Fibroblast of lung (primary cell): ENCODE measurements at regions not wholly inside any gene's neighbourhood (a gene's known extent, or its start where the extent isn't known, plus 50 kb on each side); places are given as distances from the start of the nearest gene placed in this dataset.

Experiments used
- DNase-seq, 2 donors: peaks; one replicate each; pipeline versions ENCODE4 v3.0.0 to v3.0.0-alpha.2; 2010; ENCODE audit warnings: low read depth in 2 of 2
- H2AFZ ChIP-seq: 2 replicates; pipeline ENCODE4 v1.5.1; 2012; ENCODE audit warnings: low read length, control low read depth, inconsistent platforms
- H3K27ac ChIP-seq: 2 replicates; pipeline ENCODE4 v1.5.1; 2011; ENCODE audit warnings: low read length, control low read depth; ENCODE audit not compliant: insufficient read depth
- H3K27me3 ChIP-seq: 2 replicates; pipeline ENCODE4 v1.5.1; 2011; ENCODE audit warnings: mild to moderate bottlenecking, low read length; ENCODE audit not compliant: control insufficient read depth, insufficient read depth
- H3K36me3 ChIP-seq: 2 replicates; pipeline ENCODE4 v1.5.1; 2011; ENCODE audit warnings: low read length; ENCODE audit not compliant: control insufficient read depth, insufficient read depth
- H3K4me1 ChIP-seq: 2 replicates; pipeline ENCODE4 v1.5.1; 2011; ENCODE audit warnings: low read length; ENCODE audit not compliant: control insufficient read depth, insufficient read depth; ENCODE audit errors: extremely low read depth
- H3K4me2 ChIP-seq: 2 replicates; pipeline ENCODE4 v1.5.1; 2011; ENCODE audit warnings: low read length, control low read depth; ENCODE audit not compliant: insufficient read depth; ENCODE audit errors: extremely low read depth
- H3K4me3 ChIP-seq, 4 experiments: fragments of 200-600 bp in 1 of 4; sonication (generic) in 1 of 4; replicated peaks in 1 of 4; 2 replicates each; pipeline ENCODE4 v1.5.1; 2011 to 2016; ENCODE audit warnings: low read length in 4 of 4, low read depth in 3 of 4, mild to moderate bottlenecking in 3 of 4, control low read depth in 2 of 4, inconsistent platforms in 1 of 4, mixed read lengths in 1 of 4; ENCODE audit not compliant: insufficient read depth in 1 of 4; ENCODE audit errors: control extremely low read depth in 1 of 4
- H3K79me2 ChIP-seq: 2 replicates; pipeline ENCODE4 v1.5.1; 2012; ENCODE audit warnings: mild to moderate bottlenecking, low read length, inconsistent platforms; ENCODE audit not compliant: control insufficient read depth, insufficient read depth
- H3K9ac ChIP-seq: 2 replicates; pipeline ENCODE4 v1.5.1; 2011; ENCODE audit warnings: mild to moderate bottlenecking, low read length, control low read depth; ENCODE audit not compliant: insufficient read depth
- H3K9me3 ChIP-seq: 2 replicates; pipeline ENCODE4 v1.5.1; 2012; ENCODE audit warnings: low read depth, low read length; ENCODE audit not compliant: control insufficient read depth, insufficient read depth
- H4K20me1 ChIP-seq: 2 replicates; pipeline ENCODE4 v1.5.1; 2011; ENCODE audit warnings: low read length; ENCODE audit not compliant: control insufficient read depth, insufficient read depth; ENCODE audit errors: extremely low read depth
- EZH2 ChIP-seq: IDR thresholded peaks from 2 replicates; pipeline ENCODE4 v1.5.1; 2012; ENCODE audit warnings: low read length, control low read depth, mild to moderate bottlenecking; ENCODE audit errors: missing control alignments
- TF ChIP-seq, protein P1 (sequence below), 2 donors: IDR thresholded peaks in 1 of 2; conservative IDR thresholded peaks in 1 of 2; 1 replicate in 1 of 2; 2 replicates in 1 of 2; pipeline ENCODE4 v1.5.1; 2011 to 2012; ENCODE audit warnings: low read length in 2 of 2, control low read depth in 1 of 2, inconsistent platforms in 1 of 2, low read depth in 1 of 2, mild to moderate bottlenecking in 1 of 2

DNA sequence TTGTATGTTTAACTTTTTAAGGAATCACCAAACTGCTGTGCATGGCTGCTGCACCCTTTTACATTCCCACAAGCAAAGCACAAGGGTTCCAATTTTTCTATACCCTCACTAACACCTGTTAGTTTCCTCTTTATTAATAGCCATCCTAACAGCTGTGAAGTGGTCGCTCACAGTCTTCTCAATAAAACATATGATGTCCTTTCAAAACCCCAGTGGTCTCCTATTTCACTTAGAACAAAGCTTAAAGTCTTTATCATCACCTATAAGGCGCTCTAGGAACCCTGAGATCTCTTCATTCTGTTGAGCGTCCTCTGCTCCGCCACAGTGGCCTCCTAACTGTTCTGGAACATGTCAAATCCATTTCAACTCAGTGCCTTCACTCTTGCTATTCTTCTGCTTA lies 400.5 kb downstream of the KLF12 start:
- H4K20me1 ChIP-seq, result no peaks in the 10 kb centered on the region
- no peaks in the 10 kb centered on the region for H3K27me3 ChIP-seq
- no peaks in the 10 kb centered on the region for H3K9me3 ChIP-seq
- no peak overlapping the region for H3K9ac ChIP-seq
- no peak overlapping the region for H2AFZ ChIP-seq
- TF ChIP-seq, protein P1, sequence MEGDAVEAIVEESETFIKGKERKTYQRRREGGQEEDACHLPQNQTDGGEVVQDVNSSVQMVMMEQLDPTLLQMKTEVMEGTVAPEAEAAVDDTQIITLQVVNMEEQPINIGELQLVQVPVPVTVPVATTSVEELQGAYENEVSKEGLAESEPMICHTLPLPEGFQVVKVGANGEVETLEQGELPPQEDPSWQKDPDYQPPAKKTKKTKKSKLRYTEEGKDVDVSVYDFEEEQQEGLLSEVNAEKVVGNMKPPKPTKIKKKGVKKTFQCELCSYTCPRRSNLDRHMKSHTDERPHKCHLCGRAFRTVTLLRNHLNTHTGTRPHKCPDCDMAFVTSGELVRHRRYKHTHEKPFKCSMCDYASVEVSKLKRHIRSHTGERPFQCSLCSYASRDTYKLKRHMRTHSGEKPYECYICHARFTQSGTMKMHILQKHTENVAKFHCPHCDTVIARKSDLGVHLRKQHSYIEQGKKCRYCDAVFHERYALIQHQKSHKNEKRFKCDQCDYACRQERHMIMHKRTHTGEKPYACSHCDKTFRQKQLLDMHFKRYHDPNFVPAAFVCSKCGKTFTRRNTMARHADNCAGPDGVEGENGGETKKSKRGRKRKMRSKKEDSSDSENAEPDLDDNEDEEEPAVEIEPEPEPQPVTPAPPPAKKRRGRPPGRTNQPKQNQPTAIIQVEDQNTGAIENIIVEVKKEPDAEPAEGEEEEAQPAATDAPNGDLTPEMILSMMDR (conservative IDR thresholded peaks at IDR 0.05 in 1 of 2, IDR thresholded peaks at IDR 0.05 in 1 of 2; ENCODE audit: low read depth in 1 of 2, low read length in 2 of 2), result no peak
- no peak for TF ChIP-seq EZH2
- no peak overlapping the region for H3K4me3 ChIP-seq
- H3K36me3 ChIP-seq, result no peaks in the 10 kb centered on the region
- no peaks in the 10 kb centered on the region for H3K79me2 ChIP-seq
- no peak overlapping the region for H3K4me2 ChIP-seq
- H3K27ac ChIP-seq, result no peak overlapping the region
- no peaks in the 10 kb centered on the region for H3K4me1 ChIP-seq
- DNase-seq, result no peak

DNA sequence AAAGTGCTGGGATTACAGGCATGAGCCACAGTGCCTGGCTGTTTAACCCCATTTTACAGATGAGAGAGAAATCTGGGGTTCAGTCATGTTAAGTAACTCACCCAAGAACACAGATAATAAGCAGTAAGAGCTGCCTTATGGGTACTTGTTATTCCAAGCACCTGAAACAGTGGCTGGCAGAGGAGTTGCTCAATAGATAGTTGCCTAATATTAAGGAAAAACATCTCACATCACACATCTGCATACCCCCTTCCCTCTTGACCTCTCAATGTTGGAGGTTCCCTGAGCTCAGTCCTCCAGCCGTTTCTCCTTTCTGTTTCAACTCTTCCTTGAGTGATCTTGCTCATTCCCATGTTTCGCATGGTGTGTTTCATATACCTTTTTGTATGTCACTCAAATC lies 401.9 kb downstream of the KLF12 start:
- H2AFZ ChIP-seq, result no peak overlapping the region
- H4K20me1 ChIP-seq, result no peaks in the 10 kb centered on the region
- no peaks in the 10 kb centered on the region for H3K79me2 ChIP-seq
- TF ChIP-seq EZH2, result no peak
- TF ChIP-seq, protein P1 (conservative IDR thresholded peaks at IDR 0.05 in 1 of 2, IDR thresholded peaks at IDR 0.05 in 1 of 2; ENCODE audit: low read depth in 1 of 2, low read length in 2 of 2), result no peak
- H3K9me3 ChIP-seq, result no peaks in the 10 kb centered on the region
- H3K27ac ChIP-seq, result no peak overlapping the region
- H3K4me2 ChIP-seq, result no peak overlapping the region
- no peak overlapping the region for H3K9ac ChIP-seq
- DNase-seq, result no peak
- H3K36me3 ChIP-seq, result no peaks in the 10 kb centered on the region
- no peak overlapping the region for H3K4me3 ChIP-seq
- no peaks in the 10 kb centered on the region for H3K27me3 ChIP-seq
- no peaks in the 10 kb centered on the region for H3K4me1 ChIP-seq

DNA sequence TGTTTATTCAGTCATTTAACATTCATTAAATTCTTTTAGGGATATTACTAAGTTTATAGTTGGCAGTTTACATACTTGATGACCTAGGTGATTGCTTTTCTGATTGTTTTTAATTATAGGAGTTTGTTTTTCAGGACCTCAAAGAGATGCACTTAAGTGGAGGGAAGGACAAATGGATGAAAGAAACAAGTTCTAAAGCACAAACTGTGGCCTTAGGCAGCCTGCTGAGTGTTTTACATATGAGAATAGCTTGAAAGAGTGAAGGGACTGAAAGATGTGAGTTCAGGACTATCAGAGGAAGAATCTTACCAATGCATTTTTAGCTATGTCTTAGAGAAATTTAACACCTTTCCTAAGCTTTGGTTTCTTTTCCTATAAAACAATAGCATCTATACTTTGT lies 402.6 kb downstream of the KLF12 start:
- H3K4me1 ChIP-seq, result no peaks in the 10 kb centered on the region

More for the DNA sequence above, 402.6 kb downstream of the KLF12 start:
- Histone ChIP-seq H3K4me3 (no peak overlapping the region), H3K9ac (no peak overlapping the region), H4K20me1 (no peaks in the 10 kb centered on the region), H2AFZ (no peak overlapping the region), H3K9me3 (no peaks in the 10 kb centered on the region), H3K4me2 (no peak overlapping the region), H3K79me2 (no peaks in the 10 kb centered on the region), H3K36me3 (no peaks in the 10 kb centered on the region), H3K27ac (no peak overlapping the region), H3K27me3 (no peaks in the 10 kb centered on the region)
- TF ChIP-seq, protein P1 (conservative IDR thresholded peaks at IDR 0.05 in 1 of 2, IDR thresholded peaks at IDR 0.05 in 1 of 2; ENCODE audit: low read depth in 1 of 2, low read length in 2 of 2), result no peak
- no peak for TF ChIP-seq EZH2
- DNase-seq, result no peak
